HCT116 (cell line): ENCODE measurements at regions not wholly inside any gene's neighbourhood (a gene's known extent, or its start where the extent isn't known, plus 50 kb on each side); places are given as distances from the start of the nearest gene placed in this dataset.

Source experiments
- ATAC-seq: fragments of 200-7000 bp; cut with Tn5 transposase; 2 replicates; pipeline ENCODE4 v1.9.1; 2020; ENCODE audit warnings: mild to moderate bottlenecking, moderate library complexity
- BruUV-seq: library from RNA; stranded (reverse); fragments of 400-500 nt; replicated peaks from 2 replicates; lab custom pipeline; 2021; lab: Mats Ljungman, UMichigan
- CTCF ChIA-PET: fragments of 300-600 bp; sonication (Branson Sonifier 250); formaldehyde crosslinking; loops from one replicate; lab custom pipeline; 2021; ENCODE audit warnings: antibody characterized with exemption; lab: Charles Lee
- POLR2A ChIA-PET: fragments of 300-600, 350-600 bp; sonication (Branson Sonifier 250); formaldehyde crosslinking; loops from one replicate; lab custom pipeline; 2021; ENCODE audit warnings: antibody characterized with exemption; lab: Charles Lee
- RAD21 ChIA-PET, 2 experiments: fragments of 300-600 bp; sonication (Branson Sonifier 250); formaldehyde crosslinking; loops; one replicate each; lab custom pipeline; 2023; ENCODE audit warnings: low total read pairs in 2 of 2; ENCODE audit not compliant: uncharacterized antibody in 2 of 2, unreplicated experiment in 2 of 2, low non-redundant PET in 1 of 2; lab: Charles Lee
- DNase-seq: peaks from one replicate; pipeline ENCODE4 v3.0.0-alpha.2; 2010; ENCODE audit warnings: low read depth, low spot score
- H2AFZ ChIP-seq: fragments of 200-600 bp; shearing (Covaris generic), sonication (generic); 2 replicates; pipeline ENCODE4 v1.6.1; 2017; ENCODE audit warnings: low read depth, mixed run types, mixed read lengths, antibody characterized with exemption, low read length; ENCODE audit not compliant: poor library complexity, severe bottlenecking
- H3K27ac ChIP-seq: 2 replicates; pipeline ENCODE4 v1.5.1; 2012; ENCODE audit warnings: low read depth, low read length
- H3K27me3 ChIP-seq: fragments of 200-600 bp; sonication (generic); 2 replicates; pipeline ENCODE4 v1.6.1; 2016; ENCODE audit warnings: mixed run types, low read length, mixed read lengths; ENCODE audit not compliant: insufficient read depth
- H3K36me3 ChIP-seq, 2 experiments: fragments of 200-500 bp in 1 of 2; fragments of 200-600 bp in 1 of 2; sonication (Bioruptor generic) in 1 of 2; sonication (generic) in 1 of 2; 2 replicates each; pipeline versions ENCODE4 v1.5.1 to v1.6.1; 2014 to 2016; ENCODE audit warnings: low read length in 2 of 2, inconsistent platforms in 1 of 2, mixed read lengths in 1 of 2, mixed run types in 1 of 2; ENCODE audit not compliant: insufficient read depth in 2 of 2, control insufficient read depth in 1 of 2
- H3K4me1 ChIP-seq, 2 experiments: fragments of 200-600 bp in 1 of 2; sonication (generic) in 1 of 2; 2 replicates each; pipeline versions ENCODE4 v1.5.1 to v1.6.1; 2012 to 2017; ENCODE audit warnings: low read length in 2 of 2, inconsistent platforms in 1 of 2, mild to moderate bottlenecking in 1 of 2, mixed read lengths in 1 of 2, mixed run types in 1 of 2, moderate library complexity in 1 of 2; ENCODE audit not compliant: insufficient read depth in 2 of 2, control insufficient read depth in 1 of 2
- H3K4me2 ChIP-seq: fragments of 200-600 bp; sonication (generic); 2 replicates; pipeline ENCODE4 v1.6.1; 2017; ENCODE audit warnings: mixed run types, low read length, mixed read lengths
- H3K4me3 ChIP-seq, 2 experiments: fragments of 200-600 bp in 1 of 2; sonication (generic) in 1 of 2; replicated peaks in 1 of 2; 2 replicates each; pipeline ENCODE4 v1.5.1; 2011 to 2016; ENCODE audit warnings: low read length in 2 of 2, control low read depth in 1 of 2, low read depth in 1 of 2, mild to moderate bottlenecking in 1 of 2, mixed read lengths in 1 of 2, mixed run types in 1 of 2
- H3K79me2 ChIP-seq: fragments of 200-600 bp; sonication (generic); 2 replicates; pipeline ENCODE4 v1.6.1; 2017; ENCODE audit warnings: mild to moderate bottlenecking, mixed run types, low read length, moderate library complexity, mixed read lengths; ENCODE audit not compliant: insufficient read depth
- H3K9ac ChIP-seq: fragments of 200-600 bp; sonication (generic); 2 replicates; pipeline ENCODE4 v1.6.1; 2016; ENCODE audit warnings: low read length, mixed read lengths
- H3K9me2 ChIP-seq: fragments of 200-600 bp; sonication (generic), shearing (Covaris generic); 2 replicates; pipeline ENCODE4 v1.6.1; 2017; ENCODE audit warnings: mixed run types, mild to moderate bottlenecking, moderate library complexity; ENCODE audit not compliant: insufficient read depth
- H3K9me3 ChIP-seq, 2 experiments: fragments of 200-500 bp in 1 of 2; fragments of 200-600 bp in 1 of 2; sonication (Bioruptor generic) in 1 of 2; sonication (generic) in 1 of 2; 2 replicates each; pipeline ENCODE4 v1.6.1; 2014 to 2017; ENCODE audit warnings: low read length in 2 of 2, mixed read lengths in 2 of 2, inconsistent platforms in 1 of 2, low read depth in 1 of 2, mild to moderate bottlenecking in 1 of 2, mixed run types in 1 of 2, moderate library complexity in 1 of 2; ENCODE audit not compliant: control insufficient read depth in 1 of 2, insufficient read depth in 1 of 2
- H4K20me1 ChIP-seq: fragments of 200-600 bp; sonication (generic), shearing (Covaris generic); 2 replicates; pipeline ENCODE4 v1.6.1; 2017; ENCODE audit warnings: mixed run types, mild to moderate bottlenecking, moderate library complexity; ENCODE audit not compliant: insufficient read depth
- CEBPB ChIP-seq: IDR thresholded peaks from 2 replicates; pipeline ENCODE4 v1.6.1; 2012; ENCODE audit warnings: low read depth
- CTCF ChIP-seq, 3 experiments: fragments of 200-600 bp in 1 of 3; sonication (generic) in 1 of 3; IDR thresholded peaks in 2 of 3; conservative IDR thresholded peaks in 1 of 3; 2 replicates each; pipeline ENCODE4 v1.5.1; 2012 to 2017; ENCODE audit warnings: low read depth in 2 of 3, low read length in 2 of 3, antibody characterized with exemption in 1 of 3, borderline replicate concordance in 1 of 3, control low read depth in 1 of 3, mild to moderate bottlenecking in 1 of 3, mixed read lengths in 1 of 3, mixed run types in 1 of 3, moderate library complexity in 1 of 3; ENCODE audit not compliant: insufficient read depth in 1 of 3
- EGR1 ChIP-seq: IDR thresholded peaks from 2 replicates; pipeline ENCODE4 v1.6.1; 2012; ENCODE audit warnings: low read depth
- FOSL1 ChIP-seq: IDR thresholded peaks from 2 replicates; pipeline ENCODE4 v1.6.1; 2012; ENCODE audit warnings: low read depth
- JUND ChIP-seq: IDR thresholded peaks from 2 replicates; pipeline ENCODE4 v1.6.1; 2012
- RAD21 ChIP-seq: IDR thresholded peaks from 2 replicates; pipeline ENCODE4 v1.6.1; 2012; ENCODE audit warnings: low read depth, mild to moderate bottlenecking
- REST ChIP-seq: IDR thresholded peaks from 2 replicates; pipeline ENCODE4 v1.6.1; 2012; ENCODE audit warnings: low read depth
- SIN3A ChIP-seq: IDR thresholded peaks from 2 replicates; pipeline ENCODE4 v1.6.1; 2012; ENCODE audit warnings: low read depth
- YY1 ChIP-seq: IDR thresholded peaks from 2 replicates; pipeline ENCODE4 v1.6.1; 2011; ENCODE audit warnings: low read length, low read depth, moderate library complexity, mild to moderate bottlenecking; ENCODE audit not compliant: insufficient replicate concordance; ENCODE audit errors: extremely low read depth
- ZBTB33 ChIP-seq: IDR thresholded peaks from 2 replicates; pipeline ENCODE4 v1.6.1; 2011; ENCODE audit warnings: mild to moderate bottlenecking, low read length, moderate library complexity; ENCODE audit not compliant: insufficient replicate concordance; ENCODE audit errors: extremely low read depth
- ZFX ChIP-seq: fragments of 450-650 bp; IDR thresholded peaks from 2 replicates; pipeline ENCODE4 v1.6.1; 2017
- ZNF274 ChIP-seq: fragments of 200-500 bp; sonication (Bioruptor generic); IDR thresholded peaks from 2 replicates; pipeline ENCODE4 v1.6.1; 2014; ENCODE audit warnings: mild to moderate bottlenecking, low read depth, low read length, inconsistent platforms
- intact Hi-C: fragments of 100-400 bp; cut with micrococcal nuclease; formaldehyde crosslinking; loops from 2 replicates; pipeline ENCODE4 v1.10.0; 2022

- TF ChIP-seq ZFX (no peak), FOSL1 (no peak)
Measured at GRCh38 chr4:14065406-14065805, 437.9 kb upstream of the BOD1L1 start (continued).

DNA sequence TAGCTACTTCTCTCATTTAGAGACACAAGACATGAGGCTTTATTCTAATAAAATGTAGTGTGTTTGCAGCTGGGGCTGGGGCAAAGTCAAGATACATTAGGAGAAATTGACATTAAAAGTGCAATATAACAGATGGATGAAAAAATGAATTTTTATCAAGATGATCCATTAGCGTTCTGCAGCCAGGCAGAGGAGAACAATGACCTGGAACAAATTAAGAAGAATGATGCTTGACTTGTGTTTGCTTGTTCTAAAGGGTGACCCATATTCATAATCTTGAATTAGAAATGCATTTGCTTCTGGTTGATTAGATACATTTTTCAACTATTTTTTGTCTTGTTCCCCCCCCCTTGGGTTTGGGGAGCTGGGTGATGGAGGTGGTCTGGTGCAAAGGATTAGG lies 439.5 kb upstream of the BOD1L1 start:
- TF ChIP-seq YY1 (no peak), ZNF274 (no peak), ZFX (no peak), CEBPB (no peak), FOSL1 (no peak), EGR1 (no peak), ZBTB33 (no peak), JUND (no peak), SIN3A (no peak), REST (no peak), RAD21 (no peak), CTCF (IDR thresholded peaks at IDR 0.05 in 2 of 3, conservative IDR thresholded peaks at IDR 0.05 in 1 of 3; ENCODE audit: borderline replicate concordance in 1 of 3, insufficient read depth in 1 of 3, low read depth in 2 of 3, low read length in 2 of 3) (no peak)
- TF ChIP-seq, all 23 proteins: peak for 0
- H2AFZ ChIP-seq = no peak overlapping the region
- no peaks in the 10 kb centered on the region for H3K4me1 ChIP-seq
- H3K9ac ChIP-seq = no peak overlapping the region
- ChIA-PET RAD21 (no interaction called here), CTCF (no interaction called here), POLR2A (no interaction called here)
- H3K27ac ChIP-seq = no peak overlapping the region
- H3K9me3 ChIP-seq = peaks cover 0 to 23% of the 10 kb centered on the region in 2 experiments; a peak in 2 of 4 replicates
- H3K79me2 ChIP-seq = no peaks in the 10 kb centered on the region
- H4K20me1 ChIP-seq = no peaks in the 10 kb centered on the region
- intact Hi-C loops = no loop called here
- no peaks in the 10 kb centered on the region for H3K9me2 ChIP-seq
- no peaks in the 10 kb centered on the region for H3K36me3 ChIP-seq
- H3K27me3 ChIP-seq = no peaks in the 10 kb centered on the region
- H3K4me2 ChIP-seq = no peak overlapping the region
- H3K4me3 ChIP-seq = no peak overlapping the region
- DNase-seq (no peak), ATAC-seq (no peak)
- no TSS peak for BruUV-seq
